ENCODE measurements at regions not wholly inside any gene's neighbourhood (a gene's known extent, or its start where the extent isn't known, plus 50 kb on each side); places are given as distances from the start of the nearest gene placed in this dataset.
"Not testable (repeated sequence)": the region's sequence is repeated elsewhere in the genome, so short reads cannot be mapped to it uniquely, and the experiment has no call there.

GRCh38 chr12:34262140-34262539, 239.8 kb downstream of the ALG10 start:
- not testable (repeated sequence) for TF ChIP-seq CTCF (conservative IDR thresholded peaks at IDR 0.05 in 1 of 2, IDR thresholded peaks at IDR 0.05 in 1 of 2; ENCODE audit: low read depth in 1 of 2, low read length in 2 of 2); EZH2 (IDR thresholded peaks at IDR 0.05; ENCODE audit: low read length, missing control alignments)

Measured in fibroblast of lung (primary cell).